ENCODE measurements at regions not wholly inside any gene's neighbourhood (a gene's known extent, or its start where the extent isn't known, plus 50 kb on each side); places are given as distances from the start of the nearest gene placed in this dataset.

- no peak for TF ChIP-seq CTCF (conservative IDR thresholded peaks at IDR 0.05; ENCODE audit: control insufficient read depth, insufficient read depth, low read depth, low read length)
- H3K4me3 ChIP-seq (ENCODE audit: control insufficient read depth, low read depth, low read length): no peak overlapping the region
- DNase-seq (ENCODE audit: low read depth): no peak
Observed at GRCh38 chr3:18791752-18792151, 356.6 kb upstream of the KCNH8 start.

GRCh38 chr3:18791182-18791581, 357.1 kb upstream of the KCNH8 start:
- no peak for DNase-seq (ENCODE audit: low read depth)
- H3K4me3 ChIP-seq (ENCODE audit: control insufficient read depth, low read depth, low read length): no peak overlapping the region
- TF ChIP-seq CTCF (conservative IDR thresholded peaks at IDR 0.05; ENCODE audit: control insufficient read depth, insufficient read depth, low read depth, low read length): no peak

- no peak for DNase-seq (ENCODE audit: low read depth)
- TF ChIP-seq CTCF (conservative IDR thresholded peaks at IDR 0.05; ENCODE audit: control insufficient read depth, insufficient read depth, low read depth, low read length): no peak
- H3K4me3 ChIP-seq (ENCODE audit: control insufficient read depth, low read depth, low read length): no peak overlapping the region
Observed at GRCh38 chr3:18790384-18790783, 357.9 kb upstream of the KCNH8 start.

GRCh38 chr3:18789734-18790133, 358.6 kb upstream of the KCNH8 start:
- no peak for TF ChIP-seq CTCF (conservative IDR thresholded peaks at IDR 0.05; ENCODE audit: control insufficient read depth, insufficient read depth, low read depth, low read length)

DNA sequence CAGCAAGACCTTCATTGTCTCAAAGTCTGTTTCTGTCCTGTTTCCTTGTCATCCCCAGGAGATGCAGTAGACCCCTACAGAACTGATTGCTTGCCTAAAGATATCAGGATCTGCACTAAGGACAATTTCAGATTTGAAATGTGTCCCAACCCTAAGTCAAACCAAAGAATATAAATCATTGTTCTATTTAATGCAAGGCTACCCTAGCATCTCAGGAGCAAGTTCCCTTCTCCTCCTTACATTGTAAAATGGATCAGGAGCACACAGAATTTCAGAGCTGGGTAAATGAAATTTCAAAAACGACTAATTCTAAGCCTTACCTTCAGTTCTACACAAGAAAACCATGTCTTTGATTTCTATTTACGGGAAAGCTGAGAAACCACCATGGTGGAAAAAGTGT, 360.9 kb upstream of the KCNH8 start:
- no peak overlapping the region for H3K4me3 ChIP-seq (ENCODE audit: control insufficient read depth, low read depth, low read length)
- TF ChIP-seq CTCF (conservative IDR thresholded peaks at IDR 0.05; ENCODE audit: control insufficient read depth, insufficient read depth, low read depth, low read length): no peak
- no peak for DNase-seq (ENCODE audit: low read depth)

More at GRCh38 chr3:18789734-18790133, 358.6 kb upstream of the KCNH8 start:
- DNase-seq (ENCODE audit: low read depth): no peak
- H3K4me3 ChIP-seq (ENCODE audit: control insufficient read depth, low read depth, low read length): no peak overlapping the region

- DNase-seq (ENCODE audit: low read depth): no peak
- no peak for TF ChIP-seq CTCF (conservative IDR thresholded peaks at IDR 0.05; ENCODE audit: control insufficient read depth, insufficient read depth, low read depth, low read length)
- H3K4me3 ChIP-seq (ENCODE audit: control insufficient read depth, low read depth, low read length): no peak overlapping the region
Observed at GRCh38 chr3:18786650-18787323, 361.5 kb upstream of the KCNH8 start.

GRCh38 chr3:18782191-18782590, 357.1 kb upstream of the SATB1 start:
- TF ChIP-seq CTCF (conservative IDR thresholded peaks at IDR 0.05; ENCODE audit: control insufficient read depth, insufficient read depth, low read depth, low read length): no peak
- DNase-seq (ENCODE audit: low read depth): no peak
- H3K4me3 ChIP-seq (ENCODE audit: control insufficient read depth, low read depth, low read length): no peak overlapping the region
